NB4 (cell line): ENCODE measurements at regions not wholly inside any gene's neighbourhood (a gene's known extent, or its start where the extent isn't known, plus 50 kb on each side); places are given as distances from the start of the nearest gene placed in this dataset.

ENCODE experiments used
- DNase-seq: peaks from one replicate; pipeline ENCODE4 v3.0.0; 2010; ENCODE audit warnings: low read depth
- H3K4me3 ChIP-seq: one replicate; pipeline ENCODE4 v1.5.1; 2011; ENCODE audit warnings: mild to moderate bottlenecking, low read depth, low read length, moderate library complexity
- CTCF ChIP-seq: IDR thresholded peaks from one replicate; pipeline ENCODE4 v1.5.1; 2012; ENCODE audit warnings: low read depth, low read length
- MAX ChIP-seq: IDR thresholded peaks from 2 replicates; pipeline ENCODE4 v1.6.1; 2011; ENCODE audit warnings: low read depth, low read length
- MYC ChIP-seq: IDR thresholded peaks from 2 replicates; pipeline ENCODE4 v1.6.1; 2011; ENCODE audit warnings: low read depth, low read length
- POLR2A ChIP-seq: IDR thresholded peaks from 2 replicates; pipeline ENCODE4 v1.6.1; 2011; ENCODE audit warnings: mild to moderate bottlenecking; ENCODE audit not compliant: insufficient read length; ENCODE audit errors: extremely low read depth

- TF ChIP-seq POLR2A (no peak), MAX (no peak), MYC (no peak), CTCF (no peak)
- H3K4me3 ChIP-seq, result no peak overlapping the region
- no peak for DNase-seq
Observed at GRCh38 chr5:2181557-2181956, 298.8 kb upstream of the IRX4 start.

GRCh38 chr5:2181149-2181548 is 298.4 kb upstream of the IRX4 start:
- no peak for DNase-seq
- no peak for TF ChIP-seq MAX
- no peak for TF ChIP-seq MYC
- no peak for TF ChIP-seq POLR2A
- TF ChIP-seq CTCF, result no peak
- no peak overlapping the region for H3K4me3 ChIP-seq

- TF ChIP-seq MAX (no peak), MYC (no peak), POLR2A (no peak), CTCF (no peak)
- no peak for DNase-seq
- H3K4me3 ChIP-seq, result no peak overlapping the region
Observed at GRCh38 chr5:2180456-2180855, 297.7 kb upstream of the IRX4 start.

GRCh38 chr5:2179861-2180260 is 297.1 kb upstream of the IRX4 start:
- no peak for TF ChIP-seq MYC
- no peak for TF ChIP-seq MAX
- TF ChIP-seq CTCF, result no peak
- TF ChIP-seq POLR2A, result no peak
- DNase-seq, result no peak
- H3K4me3 ChIP-seq, result no peak overlapping the region

GRCh38 chr5:2178528-2178927 is 295.8 kb upstream of the IRX4 start:
- no peak overlapping the region for H3K4me3 ChIP-seq
- no peak for TF ChIP-seq POLR2A
- TF ChIP-seq MAX, result no peak
- no peak for TF ChIP-seq MYC
- no peak for TF ChIP-seq CTCF
- DNase-seq, result no peak

GRCh38 chr5:2178071-2178477 is 295.3 kb upstream of the IRX4 start:
- no peak for DNase-seq
- no peak overlapping the region for H3K4me3 ChIP-seq
- TF ChIP-seq MYC, result no peak
- no peak for TF ChIP-seq CTCF
- TF ChIP-seq POLR2A, result no peak
- TF ChIP-seq MAX, result no peak
